Chondrocyte (in vitro differentiated cells): ENCODE measurements at regions not wholly inside any gene's neighbourhood (a gene's known extent, or its start where the extent isn't known, plus 50 kb on each side); places are given as distances from the start of the nearest gene placed in this dataset.

Source experiments
- DNase-seq: peaks from one replicate; pipeline ENCODE4 v3.0.0; 2021; ENCODE audit warnings: mixed read lengths, low spot score
- H3K27ac Mint-ChIP-seq: one replicate; pipeline ENCODE4 v1.8.0; 2021; ENCODE audit warnings: mild to moderate bottlenecking, moderate library complexity, mixed read lengths; ENCODE audit not compliant: unreplicated experiment
- H3K27me3 Mint-ChIP-seq: 2 replicates; pipeline ENCODE4 v1.8.0; 2021; ENCODE audit warnings: low read depth, mixed read lengths
- H3K36me3 Mint-ChIP-seq: 2 replicates; pipeline ENCODE4 v1.8.0; 2021; ENCODE audit warnings: low read depth, mixed read lengths
- H3K4me1 Mint-ChIP-seq: 2 replicates; pipeline ENCODE4 v1.8.0; 2021; ENCODE audit warnings: low read depth, mild to moderate bottlenecking, mixed read lengths
- H3K4me3 Mint-ChIP-seq: one replicate; pipeline ENCODE4 v1.8.0; 2021; ENCODE audit warnings: mild to moderate bottlenecking, moderate library complexity, mixed read lengths; ENCODE audit not compliant: unreplicated experiment
- H3K9me3 Mint-ChIP-seq: 2 replicates; pipeline ENCODE4 v1.8.0; 2021; ENCODE audit warnings: low read depth, mixed read lengths
- CTCF ChIP-seq: fragments of 200-600 bp; sonication (generic); IDR thresholded peaks from 2 replicates; pipeline ENCODE4 v1.5.0; 2021; ENCODE audit warnings: antibody characterized with exemption, mild to moderate bottlenecking, moderate library complexity

- Mint-ChIP-seq H3K27ac (no peak overlapping the region), H3K9me3 (no peaks in the 10 kb centered on the region), H3K27me3 (peaks cover 13% of the 10 kb centered on the region), H3K4me3 (no peak overlapping the region), H3K4me1 (no peaks in the 10 kb centered on the region), H3K36me3 (no peaks in the 10 kb centered on the region)
- DNase-seq: no peak
- TF ChIP-seq CTCF: no peak
These were observed 208.7 kb downstream of the LMX1A start for GRCh38 chr1:165147799-165148198.

DNA sequence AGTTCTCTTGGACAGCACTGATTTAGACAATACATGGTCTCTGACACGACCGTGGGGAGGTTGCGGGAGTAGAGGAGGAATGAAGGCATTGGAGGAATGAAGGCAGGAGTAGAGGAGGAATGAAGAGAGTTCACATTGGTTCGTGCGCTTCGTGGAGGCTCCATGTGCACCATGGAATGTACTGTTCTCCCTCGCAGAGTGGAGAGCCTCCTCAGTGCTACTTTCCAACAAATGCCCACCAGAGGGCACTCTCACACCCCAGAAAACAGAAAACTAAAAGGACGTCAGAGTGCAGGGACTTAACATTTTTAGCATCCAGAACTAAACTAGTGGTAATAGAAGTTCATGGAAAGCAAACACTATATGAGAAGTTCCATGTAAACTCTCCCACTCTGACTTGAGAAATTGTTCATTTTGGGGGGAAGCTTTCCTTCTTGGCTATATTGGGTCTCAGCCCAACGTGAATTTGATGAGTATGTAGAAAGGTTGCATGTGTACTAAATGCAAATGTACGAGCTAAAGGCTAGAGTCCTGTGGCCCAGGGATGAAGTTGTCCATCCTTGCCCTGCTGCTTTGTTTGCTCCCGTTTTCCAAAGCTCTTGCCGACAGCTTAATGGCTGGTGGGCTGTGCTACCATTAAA lies 211.6 kb downstream of the LMX1A start:
- peaks cover 29% of the 10 kb centered on the region for H3K27me3 Mint-ChIP-seq
- no peak for DNase-seq
- TF ChIP-seq CTCF: peak; percentile 84
- H3K4me1 Mint-ChIP-seq: no peaks in the 10 kb centered on the region
- H3K9me3 Mint-ChIP-seq: no peaks in the 10 kb centered on the region
- no peaks in the 10 kb centered on the region for H3K36me3 Mint-ChIP-seq
- H3K27ac Mint-ChIP-seq: no peak overlapping the region
- H3K4me3 Mint-ChIP-seq: no peak overlapping the region

- Mint-ChIP-seq H3K4me1 (no peaks in the 10 kb centered on the region), H3K36me3 (no peaks in the 10 kb centered on the region), H3K27ac (no peak overlapping the region), H3K27me3 (peaks cover 34% of the 10 kb centered on the region), H3K4me3 (no peak overlapping the region), H3K9me3 (no peaks in the 10 kb centered on the region)
- TF ChIP-seq CTCF: peak; percentile 54
- DNase-seq: no peak
These were observed 213.0 kb downstream of the LMX1A start for GRCh38 chr1:165143437-165144065.

- Mint-ChIP-seq H3K27me3 (peaks cover 41% of the 10 kb centered on the region), H3K36me3 (no peaks in the 10 kb centered on the region), H3K27ac (no peak overlapping the region), H3K4me3 (no peak overlapping the region), H3K9me3 (no peaks in the 10 kb centered on the region), H3K4me1 (no peaks in the 10 kb centered on the region)
- DNase-seq: no peak
- TF ChIP-seq CTCF: no peak
These were observed 217.6 kb downstream of the LMX1A start for GRCh38 chr1:165138960-165139359.

DNA sequence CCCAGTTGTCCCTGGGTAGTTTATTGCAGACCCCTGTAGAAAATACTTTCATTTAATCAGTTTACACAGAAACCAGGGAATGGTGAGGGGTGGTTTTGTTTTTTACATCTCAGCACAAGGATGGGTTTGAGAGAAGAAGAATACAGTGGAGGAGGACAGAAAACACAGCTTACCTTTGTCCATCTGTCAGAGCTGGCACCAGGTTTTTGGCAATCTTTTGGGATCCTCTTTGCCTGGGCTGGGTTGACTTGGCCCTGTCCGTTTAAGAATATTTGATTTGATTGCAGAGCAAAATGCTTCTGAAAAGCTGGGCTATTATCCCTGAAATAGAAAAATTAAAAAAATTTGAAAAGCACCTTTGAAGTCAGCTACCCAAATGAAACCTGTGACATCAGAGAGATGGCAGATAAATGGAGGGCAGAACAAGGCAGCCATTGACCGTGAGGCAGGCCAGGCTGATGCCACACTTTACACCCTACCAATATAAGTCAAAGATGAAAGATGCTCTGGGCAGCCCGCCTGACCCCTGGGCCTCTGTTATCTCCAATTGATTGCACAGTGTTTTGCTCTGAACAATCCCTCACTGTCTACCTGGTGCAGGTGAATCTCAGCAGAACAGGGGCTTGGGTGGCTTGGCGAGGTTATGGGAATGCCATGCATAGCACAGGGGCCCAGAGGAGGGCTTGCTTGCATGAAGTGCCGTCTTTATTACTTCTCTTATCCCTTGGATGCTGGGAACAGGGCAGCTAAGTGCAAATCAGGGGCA lies 218.8 kb downstream of the LMX1A start:
- H3K4me1 Mint-ChIP-seq: no peaks in the 10 kb centered on the region
- TF ChIP-seq CTCF: no peak
- H3K4me3 Mint-ChIP-seq: no peak overlapping the region
- H3K9me3 Mint-ChIP-seq: no peaks in the 10 kb centered on the region
- no peak for DNase-seq
- H3K27ac Mint-ChIP-seq: no peak overlapping the region
- H3K36me3 Mint-ChIP-seq: no peaks in the 10 kb centered on the region
- peaks cover 42% of the 10 kb centered on the region for H3K27me3 Mint-ChIP-seq
